HepG2 (cell line): ENCODE measurements at regions not wholly inside any gene's neighbourhood (a gene's known extent, or its start where the extent isn't known, plus 50 kb on each side); places are given as distances from the start of the nearest gene placed in this dataset.

Experiments used
- ATAC-seq: fragments of 200-7000 bp; cut with Tn5 transposase; 3 replicates; pipeline ENCODE4 v1.9.1; 2020; ENCODE audit warnings: mild to moderate bottlenecking, moderate library complexity
- BruUV-seq: library from RNA; stranded (reverse); fragments of 400-500 nt; replicated peaks from 2 replicates; lab custom pipeline; 2021; lab: Mats Ljungman, UMichigan
- CTCF ChIA-PET: fragments of 300-600 bp; formaldehyde crosslinking; extraction: SDS; loops from one replicate; lab custom pipeline; 2021; ENCODE audit warnings: low total read pairs, inconsistent platforms, low intra/inter-chr PET ratio; lab: Yijun Ruan, JAX
- POLR2A ChIA-PET: fragments of 350-600 bp; sonication (Branson Sonifier 250); formaldehyde crosslinking; loops from one replicate; lab custom pipeline; 2020; ENCODE audit warnings: antibody characterized with exemption, inconsistent platforms; lab: Yijun Ruan, JAX
- DNase-seq: peaks from one replicate; pipeline ENCODE4 v3.0.0-alpha.2; 2015; ENCODE audit warnings: low spot score
- FAIRE-seq: peaks from 3 replicates; lab custom pipeline; 2011; peaks lifted over from hg19 to GRCh38; lab: Jason Lieb, UNC
- H2AFZ ChIP-seq: one replicate; pipeline ENCODE4 v1.6.1; 2011; ENCODE audit warnings: low read length, inconsistent platforms
- H3K27ac ChIP-seq: fragments of 300-600 bp; 3 replicates; pipeline ENCODE4 v1.8.0; 2011; ENCODE audit warnings: mixed run types, mild to moderate bottlenecking, mixed read lengths, low read length, inconsistent platforms; ENCODE audit not compliant: insufficient read depth; ENCODE audit errors: extremely low read length
- H3K27me3 ChIP-seq, 2 experiments: fragments of 200-600 bp in 1 of 2; 2 replicates in 1 of 2; 3 replicates in 1 of 2; pipeline versions ENCODE4 v1.6.0 to v1.8.0; 2011; ENCODE audit warnings: low read length in 2 of 2, mild to moderate bottlenecking in 2 of 2, moderate library complexity in 2 of 2, inconsistent platforms in 1 of 2; ENCODE audit not compliant: insufficient read depth in 2 of 2, control insufficient read depth in 1 of 2
- H3K36me3 ChIP-seq, 2 experiments: fragments of 200-600 bp in 1 of 2; replicated peaks in 1 of 2; 2 replicates in 1 of 2; 3 replicates in 1 of 2; pipeline versions ENCODE4 v1.5.1 to v1.8.0; 2011; ENCODE audit warnings: low read length in 2 of 2, inconsistent platforms in 1 of 2; ENCODE audit not compliant: insufficient read depth in 2 of 2, control insufficient read depth in 1 of 2
- H3K4me1 ChIP-seq: 2 replicates; pipeline ENCODE4 v1.5.1; 2012; ENCODE audit warnings: low read length, inconsistent platforms; ENCODE audit not compliant: insufficient read depth
- H3K4me2 ChIP-seq: 2 replicates; pipeline ENCODE4 v1.6.0; 2011; ENCODE audit warnings: low read depth, low read length, inconsistent platforms
- H3K4me3 ChIP-seq, 3 experiments: fragments of 200-600 bp in 1 of 3; sonication (generic), shearing (Covaris generic) in 1 of 3; replicated peaks in 1 of 3; 2 replicates each; pipeline ENCODE4 v1.5.1; 2011 to 2016; ENCODE audit warnings: low read length in 3 of 3, inconsistent platforms in 2 of 3, low read depth in 2 of 3, mild to moderate bottlenecking in 2 of 3, control low read depth in 1 of 3, mixed read lengths in 1 of 3; ENCODE audit not compliant: insufficient read depth in 1 of 3
- H3K79me2 ChIP-seq: one replicate; pipeline ENCODE4 v1.6.1; 2011; ENCODE audit warnings: low read length, inconsistent platforms; ENCODE audit not compliant: insufficient read depth
- H3K9ac ChIP-seq: 2 replicates; pipeline ENCODE4 v1.6.0; 2011; ENCODE audit warnings: mild to moderate bottlenecking, low read depth, low read length, inconsistent platforms; ENCODE audit not compliant: insufficient read depth
- H3K9me3 ChIP-seq: 2 replicates; pipeline ENCODE4 v1.5.1; 2012; ENCODE audit warnings: mild to moderate bottlenecking, low read length
- H4K20me1 ChIP-seq: 2 replicates; pipeline ENCODE4 v1.6.0; 2011; ENCODE audit warnings: inconsistent platforms, mild to moderate bottlenecking, low read length, moderate library complexity; ENCODE audit not compliant: insufficient read depth
- JUN ChIP-seq: sonication (generic); formaldehyde crosslinking; IDR thresholded peaks from 2 replicates; pipeline ENCODE4 v1.4.0; 2020; ENCODE audit warnings: mild to moderate bottlenecking, missing genetic modification reagents
- KDM2A ChIP-seq: sonication (generic); formaldehyde crosslinking; IDR thresholded peaks from 2 replicates; pipeline ENCODE4 v1.4.0; 2020; ENCODE audit warnings: low read depth, missing genetic modification reagents, borderline replicate concordance
- KMT2A ChIP-seq: sonication (generic); formaldehyde crosslinking; IDR thresholded peaks from 2 replicates; pipeline ENCODE4 v1.4.0; 2020; ENCODE audit warnings: missing genetic modification reagents
- ONECUT2 ChIP-seq: sonication (generic); formaldehyde crosslinking; IDR thresholded peaks from 2 replicates; pipeline ENCODE4 v1.4.0; 2020; ENCODE audit warnings: missing genetic modification reagents
- PCBP2 ChIP-seq: fragments of 200-400 bp; formaldehyde crosslinking; optimal IDR thresholded peaks from 2 replicates; pipeline ENCODE3; 2018; ENCODE audit warnings: low read length, low read depth; ENCODE audit not compliant: poor library complexity, severe bottlenecking
- PRDM15 ChIP-seq: sonication (generic); formaldehyde crosslinking; IDR thresholded peaks from 2 replicates; pipeline ENCODE4 v1.4.0; 2020; ENCODE audit warnings: missing genetic modification reagents
- SRSF1 ChIP-seq: fragments of 200-400 bp; formaldehyde crosslinking; optimal IDR thresholded peaks from 2 replicates; pipeline ENCODE3; 2017; ENCODE audit warnings: mild to moderate bottlenecking, low read depth, low read length, moderate library complexity
- TBX2 ChIP-seq: sonication (generic); formaldehyde crosslinking; IDR thresholded peaks from 2 replicates; pipeline ENCODE4 v1.5.0; 2020; ENCODE audit warnings: missing genetic modification reagents, mild to moderate bottlenecking, borderline replicate concordance
- ZNF138 ChIP-seq: sonication (generic); formaldehyde crosslinking; IDR thresholded peaks from 2 replicates; pipeline ENCODE4 v1.5.0; 2020; ENCODE audit warnings: mild to moderate bottlenecking, low read depth, missing genetic modification reagents
- ZNF607 ChIP-seq: sonication (generic); formaldehyde crosslinking; IDR thresholded peaks from 2 replicates; pipeline ENCODE4 v1.5.1; 2020; ENCODE audit warnings: missing genetic modification reagents, mild to moderate bottlenecking, borderline replicate concordance
- ZNF761 ChIP-seq: sonication (generic); formaldehyde crosslinking; conservative IDR thresholded peaks from 2 replicates; pipeline ENCODE4 v1.4.0; 2020; ENCODE audit warnings: mild to moderate bottlenecking, missing genetic modification reagents
- WGBS: methylation state at CpG from one replicate; pipeline ENCODE4 v1.1.6; 2017; ENCODE audit warnings: low lambda C conversion rate; 5-methylcytosine and 5-hydroxymethylcytosine counted together
- in situ Hi-C: cut with HindIII; loops from 2 replicates; pipeline ENCODE4 v1.10.0; 2017; ENCODE audit warnings: low pct_unique_long_range_greater_than_20kb; ENCODE audit not compliant: extremely low pct_ligation_motif_present
- intact Hi-C: fragments of 100-400 bp; cut with micrococcal nuclease; formaldehyde crosslinking; loops from one replicate; pipeline ENCODE4 v1.10.0; 2022; ENCODE audit not compliant: unreplicated experiment
- TF ChIP-seq, protein P1 (sequence below): sonication (generic); formaldehyde crosslinking; conservative IDR thresholded peaks from 2 replicates; pipeline ENCODE4 v1.4.0; 2020; ENCODE audit warnings: mild to moderate bottlenecking, missing genetic modification reagents, moderate library complexity

DNA sequence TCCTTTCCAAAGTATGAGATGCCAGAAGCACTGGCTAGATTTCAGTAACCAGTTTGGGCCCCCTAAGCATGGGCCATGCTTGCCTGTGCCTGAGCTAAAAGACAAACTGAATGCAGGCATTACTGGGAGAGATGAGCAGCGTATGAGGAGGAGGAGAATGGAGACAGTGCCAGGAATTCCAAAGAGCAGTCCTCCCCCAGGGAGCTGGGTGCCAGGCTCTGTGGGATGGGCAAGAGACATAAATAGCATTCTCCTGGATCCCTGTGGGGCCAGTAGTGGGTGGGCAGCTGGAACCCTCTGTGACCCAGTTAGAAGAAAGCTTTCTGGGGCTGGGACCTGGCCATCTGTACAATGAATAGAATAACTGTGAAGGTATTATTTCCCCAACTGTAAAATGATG lies 235.6 kb downstream of the KCNA4 start:
- no peaks in the 10 kb centered on the region for H4K20me1 ChIP-seq
- WGBS, result 0% methylated on average over 1 of the region's 1 CpG
- H3K27me3 ChIP-seq, result no peaks in the 10 kb centered on the region
- FAIRE-seq (no peak), DNase-seq (no peak), ATAC-seq (no peak)
- H3K79me2 ChIP-seq, result no peaks in the 10 kb centered on the region
- H3K4me1 ChIP-seq, result no peaks in the 10 kb centered on the region
- no TSS peak for BruUV-seq
- no peak overlapping the region for H3K27ac ChIP-seq
- CTCF ChIA-PET, result no interaction called here
- H3K9me3 ChIP-seq, result peaks cover 95% of the 10 kb centered on the region
- intact Hi-C loops, result no loop called here
- no peak overlapping the region for H3K9ac ChIP-seq
- H3K4me3 ChIP-seq, result no peak overlapping the region
- in situ Hi-C loops, result no loop called here
- POLR2A ChIA-PET, result no interaction called here
- H3K36me3 ChIP-seq, result no peaks in the 10 kb centered on the region
- no peak overlapping the region for H2AFZ ChIP-seq
- TF ChIP-seq TBX2, result no peak
- no peak for TF ChIP-seq ZNF761 (CRISPR knock-in tag)
- no peak for TF ChIP-seq ZNF607 (CRISPR knock-in tag)
- no peak for TF ChIP-seq KMT2A (CRISPR knock-in tag)
- TF ChIP-seq JUN (CRISPR knock-in tag), result no peak
- TF ChIP-seq ONECUT2 (CRISPR knock-in tag), result no peak
- no peak for TF ChIP-seq KDM2A (CRISPR knock-in tag)
- TF ChIP-seq PRDM15 (CRISPR knock-in tag), result no peak
- TF ChIP-seq, protein P1, sequence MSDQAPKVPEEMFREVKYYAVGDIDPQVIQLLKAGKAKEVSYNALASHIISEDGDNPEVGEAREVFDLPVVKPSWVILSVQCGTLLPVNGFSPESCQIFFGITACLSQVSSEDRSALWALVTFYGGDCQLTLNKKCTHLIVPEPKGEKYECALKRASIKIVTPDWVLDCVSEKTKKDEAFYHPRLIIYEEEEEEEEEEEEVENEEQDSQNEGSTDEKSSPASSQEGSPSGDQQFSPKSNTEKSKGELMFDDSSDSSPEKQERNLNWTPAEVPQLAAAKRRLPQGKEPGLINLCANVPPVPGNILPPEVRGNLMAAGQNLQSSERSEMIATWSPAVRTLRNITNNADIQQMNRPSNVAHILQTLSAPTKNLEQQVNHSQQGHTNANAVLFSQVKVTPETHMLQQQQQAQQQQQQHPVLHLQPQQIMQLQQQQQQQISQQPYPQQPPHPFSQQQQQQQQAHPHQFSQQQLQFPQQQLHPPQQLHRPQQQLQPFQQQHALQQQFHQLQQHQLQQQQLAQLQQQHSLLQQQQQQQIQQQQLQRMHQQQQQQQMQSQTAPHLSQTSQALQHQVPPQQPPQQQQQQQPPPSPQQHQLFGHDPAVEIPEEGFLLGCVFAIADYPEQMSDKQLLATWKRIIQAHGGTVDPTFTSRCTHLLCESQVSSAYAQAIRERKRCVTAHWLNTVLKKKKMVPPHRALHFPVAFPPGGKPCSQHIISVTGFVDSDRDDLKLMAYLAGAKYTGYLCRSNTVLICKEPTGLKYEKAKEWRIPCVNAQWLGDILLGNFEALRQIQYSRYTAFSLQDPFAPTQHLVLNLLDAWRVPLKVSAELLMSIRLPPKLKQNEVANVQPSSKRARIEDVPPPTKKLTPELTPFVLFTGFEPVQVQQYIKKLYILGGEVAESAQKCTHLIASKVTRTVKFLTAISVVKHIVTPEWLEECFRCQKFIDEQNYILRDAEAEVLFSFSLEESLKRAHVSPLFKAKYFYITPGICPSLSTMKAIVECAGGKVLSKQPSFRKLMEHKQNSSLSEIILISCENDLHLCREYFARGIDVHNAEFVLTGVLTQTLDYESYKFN (CRISPR knock-in tag), result no peak
- no peak for TF ChIP-seq PCBP2
- no peak for TF ChIP-seq SRSF1
- no peak for TF ChIP-seq ZNF138 (CRISPR knock-in tag)
- H3K4me2 ChIP-seq, result no peak overlapping the region
